GM18526 (cell line): ENCODE measurements at regions not wholly inside any gene's neighbourhood (a gene's known extent, or its start where the extent isn't known, plus 50 kb on each side); places are given as distances from the start of the nearest gene placed in this dataset.

ENCODE experiments used
- POLR2A ChIP-seq: IDR thresholded peaks from 3 replicates; pipeline ENCODE4 v1.6.1; 2011; ENCODE audit not compliant: insufficient read length; ENCODE audit errors: extremely low read depth

GRCh38 chr2:8566774-8567468, 114.9 kb upstream of the ID2 start:
- TF ChIP-seq POLR2A: no peak

DNA sequence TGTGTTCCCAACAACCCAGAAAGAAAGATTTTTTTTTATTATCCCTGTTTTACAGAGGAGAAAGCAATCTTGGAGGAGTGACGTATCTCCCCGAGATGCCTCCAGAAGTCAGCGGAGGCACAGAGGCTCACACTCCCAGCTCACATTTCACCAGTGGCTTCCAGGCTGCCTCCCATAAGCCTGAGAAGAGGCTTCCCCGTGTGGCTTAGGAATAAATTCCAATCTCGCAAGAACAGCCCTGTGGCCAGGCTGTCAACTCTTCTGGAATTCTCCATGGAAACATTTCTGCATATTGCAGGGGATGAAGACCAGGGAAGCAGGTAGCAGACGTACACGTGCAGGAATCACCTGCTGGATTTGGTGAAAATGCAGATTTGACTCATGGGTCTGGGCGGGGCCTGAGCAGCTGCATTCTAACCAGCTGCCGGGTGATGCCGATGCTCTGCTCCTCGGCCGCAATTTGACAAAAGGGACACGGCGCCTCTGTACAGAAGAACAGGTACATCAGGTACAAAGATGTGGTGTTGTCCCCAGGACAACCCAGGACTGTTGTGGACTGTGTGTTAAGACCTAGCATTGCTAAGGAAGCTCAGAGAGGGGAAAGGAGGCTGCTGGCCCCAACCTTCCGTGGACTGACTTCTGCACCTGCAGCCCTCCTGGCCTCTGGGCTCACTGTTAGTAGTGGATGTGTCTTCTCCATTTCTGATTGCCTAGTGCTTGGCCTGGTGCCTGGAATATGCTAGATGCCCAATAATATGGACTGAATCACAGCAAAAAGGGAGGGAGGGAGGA, 114.2 kb upstream of the ID2 start:
- TF ChIP-seq POLR2A: no peak

- TF ChIP-seq POLR2A: no peak
Observed at GRCh38 chr2:8568543-8569302, 113.1 kb upstream of the ID2 start.

- TF ChIP-seq POLR2A: no peak
Observed at GRCh38 chr2:8569332-8569930, 112.4 kb upstream of the ID2 start.

DNA sequence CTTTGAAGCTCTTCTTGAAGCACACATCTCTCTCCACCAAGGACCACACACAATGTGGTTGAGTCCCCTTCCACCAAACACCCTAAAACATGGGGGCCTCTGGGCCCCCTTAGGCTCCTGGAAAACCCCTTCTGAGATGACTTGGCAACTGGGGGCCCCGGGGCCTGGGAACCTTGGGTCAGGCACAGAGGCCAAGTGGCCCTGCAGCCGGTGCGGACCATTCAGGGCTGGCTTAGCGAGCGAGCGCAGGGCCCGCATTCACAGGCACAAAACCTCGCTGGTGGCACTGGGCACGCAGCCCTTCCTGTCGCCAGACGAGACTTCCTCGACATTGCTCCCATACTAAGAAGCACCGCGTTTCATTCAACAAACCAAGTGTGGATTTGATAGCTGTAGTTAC, 111.2 kb upstream of the ID2 start:
- no peak for TF ChIP-seq POLR2A

DNA sequence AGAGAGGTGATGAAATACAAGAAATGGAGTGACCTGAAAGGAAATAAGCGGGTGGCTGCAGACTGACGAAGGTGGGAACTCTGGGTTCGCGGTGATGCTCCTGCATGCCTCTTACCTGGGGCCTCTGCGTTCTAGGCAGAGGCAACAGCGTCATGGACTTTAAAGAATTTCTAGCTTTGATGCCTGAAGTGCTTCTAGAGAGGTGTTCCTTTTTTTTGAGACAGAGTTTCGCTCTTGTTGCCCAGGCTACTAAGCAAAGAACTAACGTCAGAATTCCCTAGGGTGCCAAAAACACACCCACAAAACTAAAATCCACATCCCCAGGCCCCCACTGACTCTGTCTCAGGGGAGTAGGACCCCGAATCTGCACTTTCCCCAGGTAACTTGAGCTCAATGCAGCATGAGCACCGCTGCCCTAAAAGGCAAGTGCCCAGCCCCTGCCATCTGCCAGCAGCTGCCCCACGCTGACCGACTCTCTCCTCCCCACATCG, 110.5 kb upstream of the ID2 start:
- TF ChIP-seq POLR2A: no peak

DNA sequence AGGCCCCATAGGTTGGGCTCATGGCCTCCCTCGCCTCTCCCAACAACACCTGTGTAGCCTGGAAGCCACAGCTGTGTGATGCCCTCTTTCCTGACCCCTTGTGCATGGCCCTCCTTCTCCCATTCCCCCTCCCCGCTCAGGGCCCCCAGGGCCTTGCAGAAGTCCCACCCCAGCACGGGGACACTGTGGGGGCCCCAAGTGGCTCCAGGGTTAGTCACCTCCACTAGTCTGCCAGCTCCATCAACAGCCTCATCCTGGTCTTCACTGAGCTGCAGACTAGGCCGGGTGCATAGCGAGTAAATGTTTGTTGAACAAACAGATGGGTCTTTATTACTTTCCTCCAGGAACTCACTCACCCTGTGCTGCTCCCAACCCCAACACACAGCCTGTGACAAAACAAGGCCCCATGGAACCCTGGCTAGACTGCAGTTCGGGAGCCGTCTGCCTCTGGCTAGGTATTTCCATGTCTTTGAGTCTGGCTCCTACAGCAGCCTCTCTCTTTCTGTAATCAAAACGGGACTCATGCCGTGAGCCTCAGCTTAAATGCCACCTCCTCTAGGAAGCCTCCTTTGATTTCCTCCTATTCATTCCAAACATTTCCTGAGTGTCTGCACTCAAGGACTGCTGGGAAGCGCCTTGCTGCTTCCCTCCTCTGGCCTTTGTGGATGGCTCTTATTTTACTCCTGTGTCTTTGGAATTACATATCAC, 109.9 kb upstream of the ID2 start:
- TF ChIP-seq POLR2A: no peak

GRCh38 chr2:8572712-8573233, 109.1 kb upstream of the ID2 start:
- TF ChIP-seq POLR2A: no peak

GRCh38 chr2:8573234-8573941, 108.5 kb upstream of the ID2 start:
- no peak for TF ChIP-seq POLR2A

DNA sequence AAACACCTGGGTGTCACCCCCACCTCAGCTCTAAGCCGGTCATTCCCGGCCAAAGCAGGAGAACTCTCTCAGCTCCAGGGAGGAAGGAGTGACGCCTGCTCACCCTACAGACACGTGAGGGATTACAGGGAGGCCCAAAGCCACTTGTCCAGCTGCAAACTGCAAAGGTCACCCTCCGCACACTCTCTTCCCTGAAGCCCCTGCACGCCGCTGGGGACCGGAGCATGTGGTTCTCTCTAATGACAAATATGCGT, 108.0 kb upstream of the ID2 start:
- no peak for TF ChIP-seq POLR2A

- no peak for TF ChIP-seq POLR2A
Observed at GRCh38 chr2:8574196-8575037, 107.4 kb upstream of the ID2 start.

DNA sequence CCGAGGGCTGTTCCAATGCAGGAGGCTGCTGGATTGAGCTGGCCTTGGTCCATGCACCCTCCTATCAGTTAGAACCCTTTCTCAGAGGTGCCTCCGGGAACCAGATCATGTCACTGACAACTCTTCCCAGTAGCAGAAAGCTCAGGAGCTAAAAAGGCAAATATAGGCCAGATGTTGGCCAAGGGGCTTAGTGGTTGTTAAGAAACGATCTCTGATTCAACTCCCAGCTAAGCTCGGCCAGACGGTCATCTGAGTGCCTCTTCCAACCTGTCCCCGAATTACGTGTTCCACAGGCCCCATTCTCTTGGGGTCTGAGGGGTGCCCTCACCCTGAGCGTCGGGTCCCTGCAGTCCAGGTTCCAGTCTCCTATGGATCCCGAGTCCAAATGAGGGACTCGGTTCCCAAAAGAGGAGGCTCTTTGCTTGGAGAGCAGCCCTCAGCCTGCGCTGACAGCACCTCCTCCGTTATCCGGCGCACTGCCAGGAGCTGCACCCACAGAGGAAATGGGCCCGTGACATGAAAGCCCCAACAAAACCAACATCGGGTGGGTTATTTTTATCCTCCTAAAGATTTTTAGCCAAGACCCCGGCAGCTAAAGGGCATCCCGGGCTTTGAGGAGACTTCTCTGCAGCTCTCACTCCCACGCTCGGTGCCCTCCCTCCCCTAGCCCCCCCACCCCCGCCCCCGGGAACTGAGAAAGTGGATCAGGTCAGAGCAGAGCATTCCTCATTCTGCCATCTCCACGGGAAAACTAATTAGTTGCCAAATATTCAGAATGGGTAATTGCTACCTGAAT, 106.6 kb upstream of the ID2 start:
- no peak for TF ChIP-seq POLR2A
